HUDEP-2 (cell line): ENCODE measurements at regions not wholly inside any gene's neighbourhood (a gene's known extent, or its start where the extent isn't known, plus 50 kb on each side); places are given as distances from the start of the nearest gene placed in this dataset.
A peak's percentile ranks its signal among the peaks of the same experiment; 100 is the strongest.
"Not testable (repeated sequence)": the region's sequence is repeated elsewhere in the genome, so short reads cannot be mapped to it uniquely, and the experiment has no call there.

ENCODE experiments used
- DNase-seq, 76 experiments: peaks; one replicate each; lab custom pipeline; 2025; ENCODE audit not compliant: unreplicated experiment in 76 of 76; lab: John Stamatoyannopoulos, UW

- no peak for DNase-seq
These were observed 971.6 kb downstream of the ZPLD1 start for GRCh38 chr3:103406320-103406850.

- DNase-seq, result peak in 1 of 76 experiments; percentile 1
These were observed 975.4 kb downstream of the ZPLD1 start for GRCh38 chr3:103410231-103410630.

- no peak for DNase-seq
These were observed 986.6 kb downstream of the ZPLD1 start for GRCh38 chr3:103421460-103421859.

- no peak for DNase-seq
These were observed 1003.1 kb downstream of the ZPLD1 start for GRCh38 chr3:103437883-103438282.

- DNase-seq, result peak in 3 of 76 experiments; percentile 1
These were observed 1005.9 kb downstream of the ZPLD1 start for GRCh38 chr3:103440539-103441203.

- no peak for DNase-seq
These were observed 1012.3 kb downstream of the ZPLD1 start for GRCh38 chr3:103446953-103447629.

- DNase-seq, result no peak
These were observed 1018.3 kb downstream of the ZPLD1 start for GRCh38 chr3:103453152-103453551.

GRCh38 chr3:103459815-103460214, 1025.0 kb downstream of the ZPLD1 start:
- DNase-seq, result no peak

- DNase-seq, result no peak
These were observed 1035.7 kb downstream of the ZPLD1 start for GRCh38 chr3:103470498-103470897.

GRCh38 chr3:103494011-103494410, 1059.2 kb downstream of the ZPLD1 start:
- DNase-seq, result no peak

- no peak for DNase-seq
These were observed 1059.7 kb downstream of the ZPLD1 start for GRCh38 chr3:103494512-103494911.

GRCh38 chr3:103495186-103495585, 1060.4 kb downstream of the ZPLD1 start:
- DNase-seq, result no peak

- no peak for DNase-seq
These were observed 1064.5 kb downstream of the ZPLD1 start for GRCh38 chr3:103499132-103499900.

GRCh38 chr3:103499967-103500366, 1065.2 kb downstream of the ZPLD1 start:
- no peak for DNase-seq

- no peak for DNase-seq
These were observed 1075.9 kb downstream of the ZPLD1 start for GRCh38 chr3:103510760-103511159.

GRCh38 chr3:103511891-103512290, 1077.1 kb downstream of the ZPLD1 start:
- no peak for DNase-seq

GRCh38 chr3:103512595-103512994, 1077.8 kb downstream of the ZPLD1 start:
- DNase-seq, result no peak

GRCh38 chr3:103513003-103513402, 1078.2 kb downstream of the ZPLD1 start:
- no peak for DNase-seq

- no peak for DNase-seq
These were observed 1080.3 kb downstream of the ZPLD1 start for GRCh38 chr3:103515116-103515515.

GRCh38 chr3:103516950-103517349, 1082.1 kb downstream of the ZPLD1 start:
- DNase-seq, result no peak

- DNase-seq, result not testable (repeated sequence)
These were observed 1096.5 kb downstream of the ZPLD1 start for GRCh38 chr3:103531327-103531726.
